DMS79 treated with DMSO at 0.1 percent for 48 hours (cell line): ENCODE measurements at regions not wholly inside any gene's neighbourhood (a gene's known extent, or its start where the extent isn't known, plus 50 kb on each side); places are given as distances from the start of the nearest gene placed in this dataset.
A peak's percentile ranks its signal among the peaks of the same experiment; 100 is the strongest.

Source experiments
- DNase-seq: peaks from one replicate; lab custom pipeline; 2025; lab: John Stamatoyannopoulos, UW

DNA sequence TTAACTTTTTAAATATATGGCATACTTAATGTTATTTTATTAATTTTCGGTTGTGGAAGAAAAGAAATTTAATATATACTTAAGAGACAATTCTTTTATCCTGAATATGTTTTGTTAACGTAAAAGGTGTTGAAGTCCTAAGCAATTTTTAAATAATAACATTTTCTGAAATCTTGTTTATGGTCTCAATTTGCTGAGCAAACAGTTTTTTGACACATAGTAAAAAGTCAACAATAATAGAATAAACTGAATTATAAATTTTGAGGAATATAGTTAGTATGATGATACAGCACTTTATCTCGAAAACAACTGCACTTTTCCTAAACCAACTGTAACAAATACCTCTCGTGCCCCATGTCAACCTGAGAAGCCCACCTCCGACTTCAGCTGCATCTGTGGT lies 229.8 kb upstream of the TARS1 start:
- no peak for DNase-seq

DNA sequence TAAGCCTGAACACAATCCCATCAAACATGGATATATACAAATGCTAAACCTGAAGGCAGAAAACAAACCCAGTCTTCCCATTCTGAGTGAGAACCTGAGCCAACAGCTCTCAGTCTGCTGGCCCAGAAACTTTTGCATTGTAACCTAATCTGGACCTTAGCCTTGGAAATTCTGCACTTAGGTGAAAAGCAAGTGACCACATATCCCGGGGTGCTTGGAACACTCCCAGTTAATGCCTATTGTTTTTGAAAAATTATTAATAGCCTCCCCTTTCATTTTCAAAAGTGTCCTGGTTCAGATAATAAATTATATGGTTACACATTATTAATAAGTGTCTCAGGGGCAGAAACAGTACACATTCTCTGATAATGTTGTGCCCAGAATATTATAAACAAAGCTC lies 228.3 kb upstream of the TARS1 start:
- no peak for DNase-seq

DNA sequence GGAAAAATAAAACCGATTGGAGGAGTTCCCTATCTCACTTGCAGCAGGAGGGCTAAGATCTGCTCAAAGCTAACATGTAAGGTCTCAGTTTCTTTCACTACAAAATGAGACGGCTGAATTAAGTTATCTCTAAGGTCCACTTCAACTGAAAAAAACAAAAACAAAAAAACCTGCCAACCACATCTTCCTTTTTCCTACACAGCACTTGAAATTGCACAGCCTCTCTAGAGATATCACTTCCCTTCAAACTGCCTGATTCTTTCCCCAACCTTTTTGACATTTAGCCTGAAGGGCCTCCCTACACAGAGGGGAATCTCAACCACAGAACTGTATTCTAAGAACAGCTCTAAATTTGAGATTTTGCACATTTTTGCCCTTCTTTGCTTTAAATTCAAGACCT lies 227.9 kb upstream of the TARS1 start:
- DNase-seq: no peak

- DNase-seq: no peak
These were observed 217.0 kb upstream of the TARS1 start for GRCh38 chr5:33223563-33224284.

DNA sequence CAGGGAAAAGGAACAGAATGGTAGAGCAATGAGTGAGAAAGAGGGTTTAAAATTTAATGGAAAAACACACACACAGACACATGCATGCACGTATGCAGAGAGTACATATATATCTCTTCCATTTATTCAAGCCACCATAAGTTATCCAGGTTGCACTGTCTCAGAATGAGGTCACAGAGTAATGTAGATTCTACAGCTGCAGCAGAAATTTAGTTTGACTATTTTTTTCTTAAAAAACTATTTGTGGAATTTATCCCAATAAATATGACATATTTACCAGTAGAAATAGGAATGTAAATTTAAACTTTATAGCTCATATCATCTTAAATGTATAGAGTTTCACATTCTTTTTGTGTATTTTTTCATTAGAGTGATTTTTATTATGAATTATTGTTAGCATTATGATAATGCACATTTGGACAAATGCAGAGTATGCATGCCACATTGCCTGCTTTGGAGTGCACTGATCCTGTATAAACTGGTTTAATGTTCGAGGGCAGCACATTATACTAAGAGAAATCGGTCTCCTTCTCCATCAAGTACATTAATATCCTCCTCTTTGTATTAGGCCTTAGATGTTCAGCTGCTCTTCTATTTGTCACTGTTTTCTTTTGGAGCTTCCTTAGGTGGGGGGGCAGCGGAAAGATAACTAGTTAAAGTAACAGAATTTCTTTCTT lies 216.3 kb upstream of the TARS1 start:
- DNase-seq: no peak

DNA sequence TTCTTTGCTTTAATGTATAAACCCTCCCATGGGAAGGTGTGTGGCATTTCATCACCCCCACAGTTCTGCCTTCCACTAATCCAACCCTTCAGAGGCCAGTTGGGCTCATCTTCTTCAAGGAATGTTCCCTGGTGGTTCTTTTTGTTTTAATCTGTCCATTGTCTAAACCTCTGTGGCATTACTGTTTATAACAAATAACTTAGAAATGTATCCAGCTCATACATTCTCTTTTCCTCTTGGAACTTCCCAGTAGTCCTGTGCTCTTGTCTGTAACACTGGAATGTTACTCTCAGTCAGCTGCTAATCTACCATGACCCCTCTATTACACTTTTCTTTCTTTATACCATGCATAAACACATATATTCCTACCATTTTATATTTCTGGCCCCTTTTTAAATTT lies 213.5 kb upstream of the TARS1 start:
- no peak for DNase-seq

DNA sequence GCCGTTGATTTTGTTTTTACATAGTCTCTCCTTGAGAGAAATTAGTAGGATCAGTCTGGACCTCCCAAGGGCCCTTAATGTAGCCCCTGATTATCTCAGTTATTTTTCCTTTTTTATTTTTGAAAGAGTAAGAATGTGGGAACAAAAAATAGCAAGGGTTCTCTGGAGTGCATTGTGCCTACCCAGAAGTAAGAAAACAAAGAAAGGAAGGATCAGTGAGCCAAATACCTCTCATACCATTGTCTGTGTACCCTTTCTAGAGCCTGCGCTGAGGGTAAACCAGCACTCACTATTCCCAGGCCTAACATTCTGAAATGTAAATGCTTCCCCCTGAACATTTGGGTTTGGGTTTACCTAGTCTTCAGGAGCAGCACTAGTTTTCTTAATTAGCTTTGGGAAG lies 213.0 kb upstream of the TARS1 start:
- DNase-seq: no peak

- DNase-seq: peak; percentile 25
These were observed 212.6 kb upstream of the TARS1 start for GRCh38 chr5:33228149-33228548.

- DNase-seq: no peak
These were observed 211.5 kb upstream of the TARS1 start for GRCh38 chr5:33229216-33229615.

GRCh38 chr5:33230467-33231078 lies 210.2 kb upstream of the TARS1 start:
- DNase-seq: no peak

DNA sequence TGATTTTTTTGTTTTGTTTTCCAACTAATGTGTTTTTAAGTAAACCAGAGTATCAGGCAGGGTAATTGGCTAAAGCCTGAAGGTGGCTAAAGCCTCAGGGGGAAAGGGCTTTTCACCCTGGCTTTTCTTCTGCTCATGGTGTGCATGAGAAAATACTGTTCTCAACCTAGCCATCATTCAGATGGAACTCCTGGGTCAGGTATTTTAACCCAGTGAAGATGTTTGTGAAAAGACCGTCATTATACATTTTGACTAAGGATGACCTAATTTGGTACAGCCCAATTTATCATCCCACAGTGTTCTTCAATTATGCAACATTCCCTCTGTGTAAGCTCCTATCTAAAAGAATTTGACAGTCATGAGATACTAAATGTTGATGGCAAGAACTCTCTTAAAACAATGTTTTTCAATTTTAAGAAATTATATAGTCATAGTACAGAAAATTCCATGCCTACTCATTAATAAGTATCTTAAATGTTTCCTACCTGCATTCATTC lies 209.5 kb upstream of the TARS1 start:
- DNase-seq: no peak

DNA sequence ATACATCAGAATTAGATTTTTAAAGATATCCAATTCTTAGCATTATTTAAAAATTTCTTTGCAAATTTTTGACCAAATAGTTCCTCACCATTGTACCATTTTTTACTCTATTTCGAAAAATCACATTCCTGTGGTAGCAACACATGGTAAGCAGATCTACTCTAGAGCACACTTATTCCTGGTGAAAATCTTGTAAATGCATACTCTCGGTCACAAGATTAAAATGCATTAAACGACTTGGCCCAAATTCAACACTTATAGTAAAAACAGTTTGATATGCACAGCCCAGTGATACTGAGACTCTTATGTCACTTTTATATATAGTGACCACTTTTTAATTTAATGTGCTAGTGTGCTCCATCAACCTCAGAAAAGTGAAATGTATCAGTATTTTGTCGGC lies 208.8 kb upstream of the TARS1 start:
- no peak for DNase-seq

- DNase-seq: peak; percentile 6
These were observed 207.8 kb upstream of the TARS1 start for GRCh38 chr5:33232731-33233505.

DNA sequence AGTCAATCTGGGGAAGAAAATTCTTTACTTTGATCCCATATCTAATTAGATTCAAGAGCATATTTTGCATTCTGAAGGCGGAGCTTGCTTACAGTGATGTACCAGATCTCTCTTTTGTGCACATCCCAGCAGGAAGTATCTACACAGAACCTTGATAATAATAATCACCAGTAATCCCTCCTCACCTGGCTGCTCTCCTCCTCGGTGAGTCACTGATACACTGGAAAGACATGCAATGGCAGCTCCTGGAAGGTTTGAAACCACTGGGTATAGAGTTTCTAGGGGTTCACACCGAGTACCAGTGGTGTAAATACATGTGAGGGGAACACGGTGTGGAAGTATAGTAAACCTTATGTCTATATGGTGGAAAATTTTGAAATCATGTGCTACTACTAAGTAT lies 205.5 kb upstream of the TARS1 start:
- DNase-seq: no peak

DNA sequence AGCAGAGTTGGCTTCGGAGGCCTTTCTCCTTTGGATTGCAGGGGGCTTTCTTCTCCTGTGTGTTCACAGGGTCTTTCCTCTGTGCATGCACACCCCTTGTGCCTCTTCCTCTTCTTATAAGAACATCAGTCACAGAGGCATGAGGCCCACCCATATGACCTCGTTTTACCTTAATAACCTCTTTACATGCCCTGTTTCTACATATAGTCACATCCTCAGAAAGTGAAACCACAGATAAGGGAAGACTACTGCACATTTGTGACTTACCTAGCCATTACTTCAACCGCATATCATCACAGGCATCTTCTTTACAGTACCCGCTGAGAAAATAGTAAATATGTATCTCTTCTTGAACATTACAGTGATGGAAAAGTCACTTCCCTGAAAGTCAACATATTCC lies 204.9 kb upstream of the TARS1 start:
- no peak for DNase-seq

GRCh38 chr5:33237471-33237870 lies 203.3 kb upstream of the TARS1 start:
- no peak for DNase-seq

- DNase-seq: no peak
These were observed 201.7 kb upstream of the TARS1 start for GRCh38 chr5:33238826-33239695.

- DNase-seq: no peak
These were observed 200.2 kb upstream of the TARS1 start for GRCh38 chr5:33240558-33240957.

DNA sequence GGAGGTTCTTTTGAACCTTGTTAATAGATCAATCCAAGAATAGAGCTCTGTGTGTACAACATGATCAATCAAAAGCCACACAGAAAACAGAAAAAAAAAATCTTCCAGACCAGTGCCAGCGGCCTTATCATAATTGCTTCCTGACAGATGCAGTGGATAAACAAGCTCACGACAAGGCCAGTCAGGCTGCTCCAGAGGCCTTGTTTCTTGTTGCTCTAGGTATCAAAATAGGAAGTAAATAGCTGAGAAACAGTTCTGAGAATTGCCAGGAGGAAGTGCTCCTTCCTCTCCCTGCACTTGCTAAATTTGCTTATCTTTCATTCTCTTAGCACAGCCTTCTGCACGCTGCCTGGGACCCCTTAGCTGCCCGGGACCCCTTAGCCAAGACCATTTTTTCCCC lies 199.0 kb upstream of the TARS1 start:
- no peak for DNase-seq

DNA sequence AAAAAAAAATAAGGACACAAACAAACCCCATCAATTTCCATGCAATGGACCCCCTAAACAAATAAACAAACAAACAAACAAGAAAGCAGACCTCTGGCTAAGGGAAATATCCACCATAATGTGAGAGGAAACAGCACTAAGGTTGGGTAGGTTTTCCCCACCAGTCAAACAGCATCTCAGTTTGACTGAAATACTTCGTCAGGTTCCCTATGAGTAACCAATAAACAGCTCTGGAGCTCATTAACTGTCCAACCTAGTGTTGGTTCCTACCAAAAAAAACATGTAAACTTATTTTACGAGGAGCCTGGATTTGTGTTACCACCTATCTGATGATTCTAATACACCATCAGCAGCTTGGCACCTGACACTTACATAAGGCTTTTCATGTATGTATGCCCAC lies 198.5 kb upstream of the TARS1 start:
- no peak for DNase-seq

- DNase-seq: no peak
These were observed 196.2 kb upstream of the TARS1 start for GRCh38 chr5:33244441-33245150.
